Mesendoderm (in vitro differentiated cells): ENCODE measurements at regions not wholly inside any gene's neighbourhood (a gene's known extent, or its start where the extent isn't known, plus 50 kb on each side); places are given as distances from the start of the nearest gene placed in this dataset.

ENCODE experiments used
- DNase-seq: peaks from one replicate; pipeline ENCODE4 v3.0.0; 2013
- H2AK5ac ChIP-seq: 2 replicates; pipeline ENCODE4 v1.6.1; 2013; ENCODE audit warnings: low read length, inconsistent platforms
- H2BK120ac ChIP-seq: 2 replicates; pipeline ENCODE4 v1.6.1; 2013; ENCODE audit warnings: low read depth, mild to moderate bottlenecking, low read length, moderate library complexity, mixed read lengths
- H2BK15ac ChIP-seq: replicated peaks from 2 replicates; pipeline ENCODE4 v1.6.1; 2013; ENCODE audit warnings: low read depth, mild to moderate bottlenecking, moderate library complexity
- H2BK5ac ChIP-seq: 2 replicates; pipeline ENCODE4 v1.6.1; 2013; ENCODE audit warnings: low read length, inconsistent platforms
- H3K18ac ChIP-seq: 2 replicates; pipeline ENCODE4 v1.6.1; 2013; ENCODE audit warnings: mild to moderate bottlenecking, low read length, mixed read lengths
- H3K23ac ChIP-seq: one replicate; pipeline ENCODE4 v1.6.1; 2013; ENCODE audit warnings: low read length
- H3K27ac ChIP-seq: 2 replicates; pipeline ENCODE4 v1.5.1; 2013; ENCODE audit warnings: low read depth, mild to moderate bottlenecking, inconsistent platforms, low read length, moderate library complexity
- H3K27me3 ChIP-seq: 2 replicates; pipeline ENCODE4 v1.6.1; 2013; ENCODE audit warnings: low read length, control low read depth, mild to moderate bottlenecking, inconsistent platforms; ENCODE audit not compliant: insufficient read depth, poor library complexity
- H3K36me3 ChIP-seq: 2 replicates; pipeline ENCODE4 v1.6.1; 2013; ENCODE audit warnings: low read length, inconsistent platforms; ENCODE audit not compliant: control insufficient read depth, insufficient read depth
- H3K4ac ChIP-seq: one replicate; pipeline ENCODE4 v1.6.1; 2013; ENCODE audit warnings: low read depth, mild to moderate bottlenecking, low read length, moderate library complexity
- H3K4me1 ChIP-seq: 2 replicates; pipeline ENCODE4 v1.6.1; 2013; ENCODE audit warnings: low read depth, low read length, inconsistent platforms; ENCODE audit not compliant: control insufficient read depth
- H3K4me2 ChIP-seq: 2 replicates; pipeline ENCODE4 v1.6.1; 2013; ENCODE audit warnings: low read length
- H3K4me3 ChIP-seq: 2 replicates; pipeline ENCODE4 v1.5.1; 2013; ENCODE audit warnings: mild to moderate bottlenecking, low read length
- H3K56ac ChIP-seq: one replicate; pipeline ENCODE4 v1.6.1; 2013; ENCODE audit warnings: low read length
- H3K79me1 ChIP-seq: 2 replicates; pipeline ENCODE4 v1.6.1; 2013; ENCODE audit warnings: low read length, inconsistent platforms
- H3K79me2 ChIP-seq: 2 replicates; pipeline ENCODE4 v1.6.1; 2013; ENCODE audit warnings: mild to moderate bottlenecking, low read length; ENCODE audit not compliant: control insufficient read depth, insufficient read depth
- H3K9ac ChIP-seq: 2 replicates; pipeline ENCODE4 v1.6.1; 2013; ENCODE audit warnings: low read length, inconsistent platforms
- H4K5ac ChIP-seq: one replicate; pipeline ENCODE4 v1.6.1; 2013; ENCODE audit warnings: low read length
- H4K8ac ChIP-seq: one replicate; pipeline ENCODE4 v1.6.1; 2013; ENCODE audit warnings: low read depth, mild to moderate bottlenecking, control low read depth, low read length, moderate library complexity
- WGBS: extraction: QIAGEN DNeasy Blood & Tissue Kit; methylation state at CpG from one replicate; pipeline ENCODE4 v1.1.7; 2013; ENCODE audit warnings: low lambda C conversion rate, missing lambda C conversion rate; ENCODE audit not compliant: insufficient coverage; ENCODE audit errors: extremely low coverage; 5-methylcytosine and 5-hydroxymethylcytosine counted together

- WGBS, result no CpG with 5 or more reads among the region's 2 CpGs
- no peaks in the 10 kb centered on the region for H3K27me3 ChIP-seq
- H3K79me2 ChIP-seq, result no peaks in the 10 kb centered on the region
These were observed 144.0 kb upstream of the JADE1 start for GRCh38 chr4:128665514-128665913.

DNA sequence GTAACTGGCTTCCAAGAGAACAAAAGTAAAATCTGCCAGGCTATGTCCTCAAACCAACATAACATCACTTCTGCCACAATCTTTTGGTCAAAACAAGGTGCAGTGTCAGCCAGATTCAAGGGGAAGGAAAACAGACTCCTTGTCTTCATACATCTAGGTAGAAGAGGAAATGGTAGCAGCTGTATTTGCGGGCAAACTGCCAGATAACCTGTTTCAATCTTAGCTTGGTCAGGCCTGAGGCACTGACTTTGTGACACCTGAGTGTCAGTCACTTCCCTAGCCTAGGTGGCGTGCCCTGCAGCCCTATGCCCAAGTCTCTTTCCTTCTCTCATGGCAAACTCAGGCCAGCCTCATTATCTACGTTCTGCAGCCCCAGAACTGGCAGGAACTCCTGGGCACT, 146.2 kb upstream of the JADE1 start:
- Histone ChIP-seq H2BK120ac (no peak overlapping the region), H3K27me3 (no peaks in the 10 kb centered on the region), H3K4me3 (no peak overlapping the region), H4K8ac (no peak overlapping the region), H2BK5ac (no peak overlapping the region), H3K36me3 (no peaks in the 10 kb centered on the region), H3K27ac (no peak overlapping the region), H2AK5ac (no peak overlapping the region), H3K4ac (no peak overlapping the region), H3K18ac (no peak overlapping the region), H2BK15ac (no peak overlapping the region), H3K23ac (no peak overlapping the region), H3K4me1 (no peaks in the 10 kb centered on the region), H3K9ac (no peak overlapping the region), H4K5ac (no peak overlapping the region), H3K56ac (no peak overlapping the region), H3K79me1 (no peaks in the 10 kb centered on the region), H3K4me2 (no peak overlapping the region), H3K79me2 (no peaks in the 10 kb centered on the region)
- no peak for DNase-seq
- no CpG with 5 or more reads among the region's 3 CpGs for WGBS

More at GRCh38 chr4:128665514-128665913, 144.0 kb upstream of the JADE1 start:
- no peak overlapping the region for H2AK5ac ChIP-seq
- no peak overlapping the region for H4K5ac ChIP-seq
- H3K4me1 ChIP-seq, result no peaks in the 10 kb centered on the region
- H2BK15ac ChIP-seq, result no peak overlapping the region
- H3K79me1 ChIP-seq, result no peaks in the 10 kb centered on the region
- H2BK120ac ChIP-seq, result no peak overlapping the region
- no peak overlapping the region for H3K56ac ChIP-seq
- H3K27ac ChIP-seq, result no peak overlapping the region
- H3K18ac ChIP-seq, result no peak overlapping the region
- no peaks in the 10 kb centered on the region for H3K36me3 ChIP-seq
- no peak for DNase-seq
- H3K23ac ChIP-seq, result no peak overlapping the region
- H3K4me3 ChIP-seq, result no peak overlapping the region
- no peak overlapping the region for H3K9ac ChIP-seq
- no peak overlapping the region for H3K4me2 ChIP-seq
- H2BK5ac ChIP-seq, result no peak overlapping the region
- H4K8ac ChIP-seq, result no peak overlapping the region
- no peak overlapping the region for H3K4ac ChIP-seq

GRCh38 chr4:128661479-128661878, 148.0 kb upstream of the JADE1 start:
- no peak overlapping the region for H2BK120ac ChIP-seq
- no CpG with 5 or more reads among the region's 6 CpGs for WGBS
- H3K79me1 ChIP-seq, result no peaks in the 10 kb centered on the region
- H3K9ac ChIP-seq, result no peak overlapping the region
- H3K27ac ChIP-seq, result no peak overlapping the region
- no peak overlapping the region for H2BK15ac ChIP-seq
- H4K5ac ChIP-seq, result no peak overlapping the region
- no peak overlapping the region for H4K8ac ChIP-seq
- H3K56ac ChIP-seq, result no peak overlapping the region
- H3K79me2 ChIP-seq, result no peaks in the 10 kb centered on the region
- H3K4me2 ChIP-seq, result no peak overlapping the region
- H3K23ac ChIP-seq, result no peak overlapping the region
- H2BK5ac ChIP-seq, result no peak overlapping the region
- DNase-seq, result peak; percentile 76
- H3K4me3 ChIP-seq, result no peak overlapping the region
- no peak overlapping the region for H3K18ac ChIP-seq
- H3K4me1 ChIP-seq, result no peaks in the 10 kb centered on the region
- no peak overlapping the region for H3K4ac ChIP-seq
- H2AK5ac ChIP-seq, result no peak overlapping the region
- H3K36me3 ChIP-seq, result no peaks in the 10 kb centered on the region
- no peaks in the 10 kb centered on the region for H3K27me3 ChIP-seq

- no peak overlapping the region for H2BK120ac ChIP-seq
- no peak overlapping the region for H3K56ac ChIP-seq
- H4K5ac ChIP-seq, result no peak overlapping the region
- no peak overlapping the region for H2BK15ac ChIP-seq
- WGBS, result no CpG with 5 or more reads among the region's 3 CpGs
- no peaks in the 10 kb centered on the region for H3K4me1 ChIP-seq
- no peak overlapping the region for H2AK5ac ChIP-seq
- H3K36me3 ChIP-seq, result no peaks in the 10 kb centered on the region
- no peak overlapping the region for H3K18ac ChIP-seq
- peak overlapping the region; percentile 28 for H3K4ac ChIP-seq
- no peak for DNase-seq
- H3K79me2 ChIP-seq, result no peaks in the 10 kb centered on the region
- H3K79me1 ChIP-seq, result no peaks in the 10 kb centered on the region
- no peak overlapping the region for H3K27ac ChIP-seq
- no peak overlapping the region for H3K4me2 ChIP-seq
- H4K8ac ChIP-seq, result no peak overlapping the region
- no peaks in the 10 kb centered on the region for H3K27me3 ChIP-seq
- H2BK5ac ChIP-seq, result no peak overlapping the region
- no peak overlapping the region for H3K9ac ChIP-seq
- H3K23ac ChIP-seq, result no peak overlapping the region
- no peak overlapping the region for H3K4me3 ChIP-seq
These were observed 148.9 kb upstream of the JADE1 start for GRCh38 chr4:128660361-128661215.

- Histone ChIP-seq H2AK5ac (no peak overlapping the region), H2BK15ac (no peak overlapping the region), H3K4me1 (no peaks in the 10 kb centered on the region), H2BK120ac (no peak overlapping the region), H3K36me3 (no peaks in the 10 kb centered on the region), H3K79me2 (no peaks in the 10 kb centered on the region), H3K27ac (no peak overlapping the region), H3K4me3 (no peak overlapping the region), H2BK5ac (no peak overlapping the region), H4K5ac (no peak overlapping the region), H3K4ac (no peak overlapping the region), H3K23ac (no peak overlapping the region), H4K8ac (no peak overlapping the region), H3K27me3 (no peaks in the 10 kb centered on the region), H3K56ac (no peak overlapping the region), H3K9ac (no peak overlapping the region), H3K4me2 (no peak overlapping the region), H3K18ac (no peak overlapping the region), H3K79me1 (no peaks in the 10 kb centered on the region)
- no CpG with 5 or more reads among the region's 4 CpGs for WGBS
- DNase-seq, result no peak
These were observed 151.3 kb upstream of the JADE1 start for GRCh38 chr4:128658214-128658631.

DNA sequence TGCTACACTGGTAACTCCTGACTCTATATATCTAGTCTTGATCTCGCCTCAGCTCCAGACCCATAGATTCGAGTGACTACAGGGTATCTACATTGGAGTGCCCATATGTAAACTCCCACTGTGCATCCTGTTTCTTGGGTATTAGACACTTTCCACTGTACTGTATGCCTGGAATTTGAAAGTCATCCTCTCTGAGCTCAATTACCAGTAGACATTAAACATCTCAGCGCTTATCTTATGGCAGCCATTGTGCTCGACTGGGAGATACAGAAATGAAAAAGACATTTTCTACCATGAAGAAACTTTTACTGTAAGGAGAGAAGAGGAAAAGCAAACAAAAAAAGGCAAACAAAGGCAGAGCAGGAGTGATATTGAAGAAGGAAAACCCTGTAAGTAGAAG, 151.9 kb upstream of the JADE1 start:
- no peak overlapping the region for H4K5ac ChIP-seq
- no peak overlapping the region for H3K9ac ChIP-seq
- no peak overlapping the region for H2BK120ac ChIP-seq
- H3K27me3 ChIP-seq, result no peaks in the 10 kb centered on the region
- WGBS, result no CpG with 5 or more reads among the region's 4 CpGs
- H4K8ac ChIP-seq, result no peak overlapping the region
- H3K23ac ChIP-seq, result no peak overlapping the region
- no peak overlapping the region for H3K18ac ChIP-seq
- H3K4me1 ChIP-seq, result no peaks in the 10 kb centered on the region
- no peak overlapping the region for H2AK5ac ChIP-seq
- no peak overlapping the region for H3K27ac ChIP-seq
- no peak overlapping the region for H2BK5ac ChIP-seq
- DNase-seq, result no peak
- H3K4me3 ChIP-seq, result no peak overlapping the region
- H2BK15ac ChIP-seq, result no peak overlapping the region
- H3K56ac ChIP-seq, result no peak overlapping the region
- H3K79me2 ChIP-seq, result no peaks in the 10 kb centered on the region
- H3K4ac ChIP-seq, result no peak overlapping the region
- H3K79me1 ChIP-seq, result no peaks in the 10 kb centered on the region
- no peaks in the 10 kb centered on the region for H3K36me3 ChIP-seq
- no peak overlapping the region for H3K4me2 ChIP-seq
